GM13977 (cell line): ENCODE measurements at regions not wholly inside any gene's neighbourhood (a gene's known extent, or its start where the extent isn't known, plus 50 kb on each side); places are given as distances from the start of the nearest gene placed in this dataset.

Experiments
- DNase-seq: peaks from one replicate; pipeline ENCODE4 v3.0.0; 2012; ENCODE audit warnings: low spot score
- CTCF ChIP-seq: IDR thresholded peaks from 2 replicates; pipeline ENCODE4 v1.5.1; 2012; ENCODE audit warnings: mild to moderate bottlenecking, control low read depth; ENCODE audit not compliant: insufficient read depth; ENCODE audit errors: extremely low read depth, missing control alignments
- in situ Hi-C: fragments of 300-500 bp; cut with MboI; formaldehyde crosslinking; loops from one replicate; pipeline ENCODE4 v1.12.0; 2022; ENCODE audit warnings: low sequenced_read_pairs, low pct_unique_long_range_greater_than_20kb, mixed read lengths, inconsistent platforms; ENCODE audit not compliant: unreplicated experiment

GRCh38 chr6:53989504-53989903 is 121.7 kb upstream of the MLIP start:
- in situ Hi-C loops, result no loop called here
- DNase-seq, result no peak
- TF ChIP-seq CTCF, result no peak

GRCh38 chr6:53992522-53992921 is 118.7 kb upstream of the MLIP start:
- in situ Hi-C loops, result no loop called here
- TF ChIP-seq CTCF, result no peak
- DNase-seq, result no peak

GRCh38 chr6:53994201-53994600 is 117.0 kb upstream of the MLIP start:
- in situ Hi-C loops, result no loop called here
- no peak for TF ChIP-seq CTCF
- DNase-seq, result no peak

GRCh38 chr6:53995935-53996334 is 115.3 kb upstream of the MLIP start:
- DNase-seq, result no peak
- no peak for TF ChIP-seq CTCF
- in situ Hi-C loops, result no loop called here

- DNase-seq, result no peak
- in situ Hi-C loops, result no loop called here
- TF ChIP-seq CTCF, result no peak
Observed at GRCh38 chr6:53998303-53998702, 112.9 kb upstream of the MLIP start.

GRCh38 chr6:53999088-53999755 is 112.0 kb upstream of the MLIP start:
- in situ Hi-C loops, result no loop called here
- TF ChIP-seq CTCF, result no peak
- DNase-seq, result no peak

GRCh38 chr6:54002116-54002515 is 109.1 kb upstream of the MLIP start:
- DNase-seq, result no peak
- in situ Hi-C loops, result no loop called here
- TF ChIP-seq CTCF, result no peak
